Mesothelial cell of epicardium (in vitro differentiated cells): ENCODE measurements at regions not wholly inside any gene's neighbourhood (a gene's known extent, or its start where the extent isn't known, plus 50 kb on each side); places are given as distances from the start of the nearest gene placed in this dataset.
"Not testable (repeated sequence)": the region's sequence is repeated elsewhere in the genome, so short reads cannot be mapped to it uniquely, and the experiment has no call there.

Experiments
- DNase-seq, 2 experiments: peaks; one replicate each; pipeline ENCODE4 v3.0.0; 2021; ENCODE audit warnings: low spot score in 2 of 2; ENCODE audit not compliant: unreplicated experiment in 2 of 2
- H3K27ac Mint-ChIP-seq: 2 replicates; pipeline ENCODE4 v1.8.0; 2021; ENCODE audit warnings: mixed read lengths
- H3K27me3 Mint-ChIP-seq: 2 replicates; pipeline ENCODE4 v1.8.0; 2021; ENCODE audit warnings: low read depth, mixed read lengths
- H3K36me3 Mint-ChIP-seq: 2 replicates; pipeline ENCODE4 v1.8.0; 2021; ENCODE audit warnings: mixed read lengths
- H3K4me1 Mint-ChIP-seq: 2 replicates; pipeline ENCODE4 v1.8.0; 2021; ENCODE audit warnings: mixed read lengths
- H3K4me3 Mint-ChIP-seq: 2 replicates; pipeline ENCODE4 v1.8.0; 2021; ENCODE audit warnings: mild to moderate bottlenecking, moderate library complexity, mixed read lengths
- H3K9me3 Mint-ChIP-seq: 2 replicates; pipeline ENCODE4 v1.8.0; 2021; ENCODE audit warnings: mixed read lengths
- CTCF ChIP-seq: fragments of 200-600 bp; sonication (generic); IDR thresholded peaks from one replicate; pipeline ENCODE4 v1.5.0; 2021; ENCODE audit warnings: antibody characterized with exemption; ENCODE audit not compliant: unreplicated experiment

DNA sequence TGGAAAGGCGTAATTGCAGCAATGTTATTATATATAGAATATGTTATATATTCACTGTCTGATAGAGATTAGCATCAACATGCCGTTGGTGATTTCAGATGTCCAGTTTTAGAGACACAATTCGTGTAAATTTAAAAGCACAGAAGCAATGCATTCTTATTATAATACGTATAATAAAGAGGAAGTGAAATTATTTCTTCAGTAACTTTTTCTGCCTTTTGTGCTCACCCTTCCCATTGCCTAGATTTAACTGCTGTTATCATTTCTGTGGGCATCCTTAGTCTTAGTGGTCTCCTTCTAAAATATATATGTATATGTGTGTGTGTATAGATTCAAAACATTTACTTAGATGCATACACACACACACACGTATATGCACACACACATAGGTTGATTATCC lies 592.5 kb upstream of the GOLIM4 start:
- Mint-ChIP-seq H3K27me3 (no peaks in the 10 kb centered on the region), H3K9me3 (no peaks in the 10 kb centered on the region), H3K27ac (no peak overlapping the region), H3K4me3 (no peak overlapping the region), H3K36me3 (peaks cover 16% of the 10 kb centered on the region), H3K4me1 (no peaks in the 10 kb centered on the region)
- TF ChIP-seq CTCF = no peak
- no peak for DNase-seq

DNA sequence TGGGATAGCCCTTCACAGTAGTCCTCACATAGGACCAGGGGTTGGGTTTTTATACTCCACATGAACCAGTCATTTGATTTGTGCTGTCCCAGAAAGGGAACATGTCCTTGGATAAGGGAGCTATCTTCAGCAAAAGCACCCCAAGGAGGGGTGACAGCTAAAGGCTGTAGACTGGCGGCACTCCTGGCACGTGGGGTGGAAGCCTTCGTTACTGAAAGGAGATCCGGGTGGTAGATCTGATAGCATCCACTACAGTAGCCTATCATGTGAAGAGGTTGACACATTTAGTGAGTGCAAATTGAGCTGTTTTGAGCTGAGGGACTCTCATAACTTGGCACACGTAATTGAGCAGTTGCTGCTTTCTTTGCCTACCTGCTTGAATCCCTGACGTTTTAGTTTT lies 588.8 kb upstream of the GOLIM4 start:
- Mint-ChIP-seq H3K4me3 (no peak overlapping the region), H3K4me1 (peaks cover 4% of the 10 kb centered on the region), H3K27ac (no peak overlapping the region), H3K36me3 (peaks cover 15% of the 10 kb centered on the region), H3K27me3 (no peaks in the 10 kb centered on the region), H3K9me3 (peaks cover 7% of the 10 kb centered on the region)
- DNase-seq = no peak
- TF ChIP-seq CTCF = no peak

- peaks cover 11% of the 10 kb centered on the region for H3K36me3 Mint-ChIP-seq
- H3K27me3 Mint-ChIP-seq = no peaks in the 10 kb centered on the region
- H3K27ac Mint-ChIP-seq = no peak overlapping the region
- no peak for TF ChIP-seq CTCF
- DNase-seq = no peak
- peaks cover 7% of the 10 kb centered on the region for H3K4me1 Mint-ChIP-seq
- H3K4me3 Mint-ChIP-seq = no peak overlapping the region
- H3K9me3 Mint-ChIP-seq = peaks cover 12% of the 10 kb centered on the region
These were observed 583.0 kb upstream of the GOLIM4 start for GRCh38 chr3:168678730-168679129.

DNA sequence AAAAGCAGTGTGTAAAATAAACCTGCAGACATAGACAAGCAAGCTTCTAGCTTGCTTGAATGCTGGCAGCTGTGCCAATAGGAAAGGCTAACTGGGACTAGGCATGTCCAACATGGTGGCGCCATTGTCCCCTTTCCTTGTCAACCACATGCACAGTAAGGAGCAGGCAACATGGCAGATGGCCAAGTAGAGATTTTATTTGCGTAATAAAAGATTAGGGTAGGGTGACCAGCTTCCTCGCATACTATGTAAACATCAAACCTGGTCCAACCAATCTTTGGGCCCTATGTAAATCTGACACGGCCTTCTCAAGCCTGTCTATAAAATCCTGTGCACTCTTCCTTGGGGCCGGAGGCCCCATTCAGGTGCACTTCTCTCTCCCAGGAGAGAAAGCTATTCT lies 575.4 kb upstream of the GOLIM4 start:
- no peak for TF ChIP-seq CTCF
- peaks cover 15% of the 10 kb centered on the region for H3K36me3 Mint-ChIP-seq

GRCh38 chr3:168660879-168661657 lies 565.3 kb upstream of the GOLIM4 start:
- H3K27me3 Mint-ChIP-seq, DNase-seq, H3K4me3 Mint-ChIP-seq, H3K27ac Mint-ChIP-seq: not testable (repeated sequence)
- Mint-ChIP-seq H3K4me1 (peaks cover 13% of the 10 kb centered on the region), H3K9me3 (peaks cover 18% of the 10 kb centered on the region), H3K36me3 (peaks cover 40% of the 10 kb centered on the region)

More for the DNA sequence above, 575.4 kb upstream of the GOLIM4 start:
- H3K27me3 Mint-ChIP-seq = no peaks in the 10 kb centered on the region
- no peak overlapping the region for H3K4me3 Mint-ChIP-seq
- DNase-seq = no peak
- H3K9me3 Mint-ChIP-seq = no peaks in the 10 kb centered on the region
- H3K4me1 Mint-ChIP-seq = peaks cover 1% of the 10 kb centered on the region
- no peak overlapping the region for H3K27ac Mint-ChIP-seq

DNA sequence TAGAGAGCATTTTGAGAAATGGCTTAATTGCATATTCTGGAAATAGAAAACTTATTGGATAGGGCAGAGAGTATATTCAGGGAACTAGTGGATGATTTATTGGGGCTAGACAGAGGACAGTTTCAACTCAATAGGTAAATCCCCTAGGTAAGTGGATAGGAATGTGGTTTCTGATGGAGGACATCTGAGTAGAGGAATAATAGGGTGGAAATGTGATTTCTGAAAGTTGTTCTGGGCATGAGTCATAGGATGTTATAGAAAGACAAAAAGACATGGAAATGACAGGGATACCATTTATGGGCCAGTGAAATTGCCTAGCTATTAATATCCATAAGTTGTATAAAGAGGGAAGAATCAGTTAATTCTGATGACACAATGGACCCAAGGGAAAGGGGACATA lies 563.3 kb upstream of the GOLIM4 start:
- Mint-ChIP-seq H3K9me3 (peaks cover 18% of the 10 kb centered on the region), H3K4me1 (peaks cover 5% of the 10 kb centered on the region), H3K27me3 (no peaks in the 10 kb centered on the region), H3K36me3 (peaks cover 43% of the 10 kb centered on the region), H3K4me3 (no peak overlapping the region), H3K27ac (no peak overlapping the region)
- DNase-seq = no peak
- no peak for TF ChIP-seq CTCF
